Transverse colon (tissue), 4 donors: ENCODE measurements at regions not wholly inside any gene's neighbourhood (a gene's known extent, or its start where the extent isn't known, plus 50 kb on each side); places are given as distances from the start of the nearest gene placed in this dataset.

Experiments used
- DNase-seq: peaks from one replicate; pipeline ENCODE4 v3.0.0-alpha.2; 2019
- H3K27ac ChIP-seq, 4 donors: fragments of 200-600 bp; sonication (generic); 2 replicates each; pipeline ENCODE4 v1.5.1; 2016 to 2018; ENCODE audit warnings: inconsistent platforms in 4 of 4
- H3K27me3 ChIP-seq: fragments of 200-600 bp; sonication (generic); 2 replicates; pipeline ENCODE4 v1.5.1; 2017; ENCODE audit warnings: inconsistent platforms
- H3K36me3 ChIP-seq, 4 donors: fragments of 200-600 bp; sonication (generic); 2 replicates each; pipeline ENCODE4 v1.5.1; 2017 to 2019; ENCODE audit warnings: inconsistent platforms in 4 of 4
- H3K4me1 ChIP-seq, 4 donors: fragments of 200-600 bp; sonication (generic); 2 replicates each; pipeline ENCODE4 v1.5.1; 2017 to 2020; ENCODE audit warnings: inconsistent platforms in 4 of 4
- H3K4me3 ChIP-seq, 4 donors: fragments of 200-600 bp; sonication (generic); 1 replicate in 1 of 4; 2 replicates in 3 of 4; pipeline versions ENCODE4 v1.5.1 to v1.6.1; 2017 to 2019; ENCODE audit warnings: inconsistent platforms in 4 of 4
- H3K9me3 ChIP-seq, 2 donors: fragments of 200-600 bp; sonication (generic); 2 replicates each; pipeline ENCODE4 v1.5.1; 2017 to 2019; ENCODE audit warnings: inconsistent platforms in 2 of 2
- EP300 ChIP-seq: sonication (generic); formaldehyde crosslinking; IDR thresholded peaks from one replicate; pipeline ENCODE4 v1.6.1; 2017; ENCODE audit warnings: antibody characterized with exemption, low read depth
- POLR2A ChIP-seq: fragments of 450-650 bp; IDR thresholded peaks from one replicate; pipeline ENCODE4 v1.6.1; 2016; ENCODE audit warnings: antibody characterized with exemption, mild to moderate bottlenecking, moderate library complexity
- POLR2AphosphoS5 ChIP-seq, 3 donors: sonication (generic); formaldehyde crosslinking; IDR thresholded peaks; one replicate each; pipeline ENCODE4 v1.6.1; 2016; ENCODE audit warnings: antibody characterized with exemption in 3 of 3
- WGBS, 2 donors: methylation state at CpG; one replicate each; pipeline ENCODE4 v1.1.5; 2018; ENCODE audit warnings: low coverage in 1 of 2; 5-methylcytosine and 5-hydroxymethylcytosine counted together
- in situ Hi-C, 4 donors: fragments of 200-750 bp; cut with MboI; loops; one replicate each; pipeline versions ENCODE4 v1.15.0 to v1.15.1; 2017; ENCODE audit warnings: low sequenced_read_pairs in 3 of 4, low pct_ligation_motif_present in 1 of 4, low pct_unique_long_range_greater_than_20kb in 1 of 4
- intact Hi-C: fragments of 100-400 bp; cut with DNase I; formaldehyde crosslinking; loops from one replicate; pipeline ENCODE4 v1.15.1; 2023; ENCODE audit warnings: low total_unique reads
- TF ChIP-seq, protein P1 (sequence below), 5 experiments: fragments of 200-600 bp in 3 of 5; fragments of 450-650 bp in 2 of 5; sonication (generic) in 3 of 5; IDR thresholded peaks; 1 replicate in 2 of 5; 2 replicates in 3 of 5; pipeline ENCODE4 v1.5.1; 2016 to 2017; ENCODE audit warnings: antibody characterized with exemption in 5 of 5, inconsistent platforms in 3 of 5, mild to moderate bottlenecking in 2 of 5, moderate library complexity in 1 of 5

DNA sequence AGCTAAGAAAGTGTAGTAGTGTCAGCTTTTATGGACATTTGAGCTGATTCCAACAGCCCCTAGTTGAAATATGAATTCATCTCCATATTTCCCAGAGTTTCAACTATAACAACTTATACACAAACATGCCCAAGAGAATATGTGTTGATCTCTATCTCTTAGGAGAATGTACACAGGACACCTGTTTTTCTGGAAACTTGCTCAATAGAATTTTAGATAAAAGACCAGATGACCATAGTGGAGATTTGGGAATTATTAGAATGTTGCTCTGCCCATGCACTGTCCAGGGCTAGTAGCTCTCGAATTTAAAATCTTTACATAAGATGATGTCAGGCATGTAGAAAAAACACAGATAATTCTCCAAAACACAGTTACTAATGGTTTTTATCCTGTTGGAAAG lies 162.3 kb upstream of the VRK2 start:
- no peak for DNase-seq
- TF ChIP-seq, protein P1, sequence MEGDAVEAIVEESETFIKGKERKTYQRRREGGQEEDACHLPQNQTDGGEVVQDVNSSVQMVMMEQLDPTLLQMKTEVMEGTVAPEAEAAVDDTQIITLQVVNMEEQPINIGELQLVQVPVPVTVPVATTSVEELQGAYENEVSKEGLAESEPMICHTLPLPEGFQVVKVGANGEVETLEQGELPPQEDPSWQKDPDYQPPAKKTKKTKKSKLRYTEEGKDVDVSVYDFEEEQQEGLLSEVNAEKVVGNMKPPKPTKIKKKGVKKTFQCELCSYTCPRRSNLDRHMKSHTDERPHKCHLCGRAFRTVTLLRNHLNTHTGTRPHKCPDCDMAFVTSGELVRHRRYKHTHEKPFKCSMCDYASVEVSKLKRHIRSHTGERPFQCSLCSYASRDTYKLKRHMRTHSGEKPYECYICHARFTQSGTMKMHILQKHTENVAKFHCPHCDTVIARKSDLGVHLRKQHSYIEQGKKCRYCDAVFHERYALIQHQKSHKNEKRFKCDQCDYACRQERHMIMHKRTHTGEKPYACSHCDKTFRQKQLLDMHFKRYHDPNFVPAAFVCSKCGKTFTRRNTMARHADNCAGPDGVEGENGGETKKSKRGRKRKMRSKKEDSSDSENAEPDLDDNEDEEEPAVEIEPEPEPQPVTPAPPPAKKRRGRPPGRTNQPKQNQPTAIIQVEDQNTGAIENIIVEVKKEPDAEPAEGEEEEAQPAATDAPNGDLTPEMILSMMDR (IDR thresholded peaks at IDR 0.05) = no peak
- TF ChIP-seq POLR2A (no peak), EP300 (no peak), POLR2AphosphoS5 (IDR thresholded peaks at IDR 0.05) (no peak)
- in situ Hi-C loops (no loop called here), intact Hi-C loops (no loop called here)
- no peaks in the 10 kb centered on the region for H3K36me3 ChIP-seq
- H3K9me3 ChIP-seq = no peaks in the 10 kb centered on the region
- H3K4me1 ChIP-seq = peaks cover 0 to 16% (median 7%) of the 10 kb centered on the region in 4 donors
- no peak overlapping the region for H3K4me3 ChIP-seq
- no peaks in the 10 kb centered on the region for H3K27me3 ChIP-seq
- H3K27ac ChIP-seq = no peak overlapping the region
- 82 to 90% methylated on average over 1 of the region's 1 CpG for WGBS, 2 donors

DNA sequence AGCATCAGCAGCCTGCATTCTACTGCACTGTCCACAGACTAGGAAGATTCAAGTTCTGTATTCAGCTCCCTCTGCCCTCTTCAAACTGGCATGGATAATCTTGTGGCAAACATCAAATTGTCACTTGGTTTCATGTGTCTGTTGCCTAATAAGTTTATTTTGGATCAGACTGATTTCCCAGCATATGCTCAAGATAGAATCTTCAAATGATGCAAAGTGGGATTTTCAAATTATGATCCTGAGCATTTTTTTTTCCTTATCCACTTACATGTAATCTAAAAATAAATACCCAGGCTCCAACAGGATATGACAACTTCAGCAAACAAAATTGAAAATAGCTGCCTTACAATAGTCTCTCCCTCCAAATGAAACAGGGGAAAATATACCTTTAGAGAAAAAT lies 160.9 kb upstream of the VRK2 start:
- intact Hi-C loops (no loop called here), in situ Hi-C loops (no loop called here)
- Histone ChIP-seq H3K27me3 (no peaks in the 10 kb centered on the region), H3K4me3 (no peak overlapping the region), H3K9me3 (no peaks in the 10 kb centered on the region), H3K27ac (no peak overlapping the region), H3K4me1 (peaks cover 0 to 19% (median 8%) of the 10 kb centered on the region in 4 donors), H3K36me3 (no peaks in the 10 kb centered on the region)
- no peak for DNase-seq
- TF ChIP-seq, protein P1 (IDR thresholded peaks at IDR 0.05) = no peak
- TF ChIP-seq POLR2A = no peak
- TF ChIP-seq POLR2AphosphoS5 (IDR thresholded peaks at IDR 0.05) = no peak

DNA sequence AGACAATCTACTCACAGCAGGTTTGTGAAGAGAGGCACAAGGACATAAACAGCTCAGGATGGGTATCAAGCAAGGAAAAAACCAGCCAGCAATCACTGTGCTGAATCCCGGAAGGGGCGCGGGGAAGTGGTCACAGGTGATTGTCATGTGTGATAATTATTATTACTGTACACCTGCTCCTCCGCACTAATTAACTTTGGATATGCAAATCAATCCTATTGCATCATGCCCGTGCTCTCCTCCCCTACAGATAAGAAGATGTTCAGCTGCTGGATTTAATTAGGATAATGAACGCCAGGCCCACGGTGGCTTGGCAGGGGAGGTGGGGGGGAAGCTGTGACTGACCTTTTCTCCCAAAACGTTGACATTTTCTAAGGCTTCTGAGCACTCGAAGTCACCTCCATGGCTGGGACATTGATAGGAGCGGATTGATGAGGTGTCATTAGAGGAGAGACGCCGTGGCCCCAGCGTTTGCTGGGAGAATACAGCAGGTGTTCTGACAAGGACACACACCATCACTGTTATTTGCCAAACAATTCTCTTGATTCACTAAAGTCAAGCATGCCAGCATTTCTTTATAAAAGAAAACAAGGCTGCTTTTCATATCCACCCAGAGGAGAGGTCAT lies 160.3 kb upstream of the VRK2 start:
- WGBS, 2 donors = 63 to 69% methylated on average over 12 to 13 of the region's 13 CpGs

DNA sequence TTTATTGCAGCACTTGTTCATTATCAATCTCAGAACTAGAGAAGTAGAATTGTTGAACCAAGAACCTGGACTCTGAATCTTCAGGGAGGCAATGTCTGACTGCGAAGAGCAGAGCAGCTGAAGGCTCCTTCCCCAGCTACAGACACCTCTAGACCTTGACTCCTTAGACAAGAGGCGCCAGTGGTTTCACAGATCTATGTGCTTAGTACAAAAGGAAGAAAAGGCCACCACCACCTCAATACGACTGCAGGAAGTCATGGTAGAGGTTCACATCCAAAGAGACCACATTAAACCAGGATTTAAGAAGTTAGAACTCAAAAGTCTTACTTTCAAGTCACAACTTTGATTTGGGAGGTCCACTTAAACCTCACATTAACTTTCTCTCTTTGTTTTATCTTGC lies 158.1 kb upstream of the VRK2 start:
- no peaks in the 10 kb centered on the region for H3K27me3 ChIP-seq
- H3K36me3 ChIP-seq = no peaks in the 10 kb centered on the region
- 93 to 100% methylated on average over 1 to 3 of the region's 3 CpGs for WGBS, 2 donors
- H3K4me3 ChIP-seq = no peak overlapping the region
- intact Hi-C loops = no loop called here
- TF ChIP-seq POLR2A = no peak
- no peak for TF ChIP-seq POLR2AphosphoS5 (IDR thresholded peaks at IDR 0.05)
- TF ChIP-seq EP300 = no peak
- TF ChIP-seq, protein P1 (IDR thresholded peaks at IDR 0.05) = no peak
- peaks cover 0 to 20% (median 10%) of the 10 kb centered on the region in 4 donors for H3K4me1 ChIP-seq
- H3K9me3 ChIP-seq = no peaks in the 10 kb centered on the region
- in situ Hi-C loops = no loop called here
- H3K27ac ChIP-seq = no peak overlapping the region
- DNase-seq = no peak

More for the DNA sequence above, 160.3 kb upstream of the VRK2 start:
- Histone ChIP-seq H3K27me3 (no peaks in the 10 kb centered on the region), H3K4me3 (no peak overlapping the region), H3K4me1 (peaks cover 0 to 20% (median 9%) of the 10 kb centered on the region in 4 donors), H3K27ac (no peak overlapping the region), H3K9me3 (no peaks in the 10 kb centered on the region), H3K36me3 (no peaks in the 10 kb centered on the region)
- no peak for DNase-seq
- intact Hi-C loops (no loop called here), in situ Hi-C loops (no loop called here)
- TF ChIP-seq, protein P1 (IDR thresholded peaks at IDR 0.05) = no peak
- TF ChIP-seq EP300 (no peak), POLR2A (no peak), POLR2AphosphoS5 (IDR thresholded peaks at IDR 0.05) (no peak)
